ENCODE measurements at regions not wholly inside any gene's neighbourhood (a gene's known extent, or its start where the extent isn't known, plus 50 kb on each side); places are given as distances from the start of the nearest gene placed in this dataset.

DNA sequence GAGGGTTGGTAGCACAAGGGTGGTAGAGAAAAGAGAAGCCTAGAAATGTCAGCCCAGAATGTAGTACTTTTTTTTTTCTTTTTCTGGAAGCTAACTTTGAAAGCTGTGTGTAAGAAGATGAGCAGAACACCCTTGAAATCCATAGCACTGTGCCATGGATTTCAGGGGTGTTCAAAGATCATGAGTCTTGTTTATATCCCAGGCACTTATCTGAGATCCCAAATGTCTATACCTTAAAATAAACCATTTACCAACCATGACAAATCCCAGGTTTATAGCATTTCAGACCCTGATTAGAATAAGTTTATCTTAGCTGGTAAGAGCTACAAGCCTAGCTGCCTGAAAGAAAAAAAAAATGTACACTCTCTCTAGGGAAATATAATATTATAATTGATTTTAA, 389.9 kb upstream of the ANXA10 start:
- TF ChIP-seq, protein P1, sequence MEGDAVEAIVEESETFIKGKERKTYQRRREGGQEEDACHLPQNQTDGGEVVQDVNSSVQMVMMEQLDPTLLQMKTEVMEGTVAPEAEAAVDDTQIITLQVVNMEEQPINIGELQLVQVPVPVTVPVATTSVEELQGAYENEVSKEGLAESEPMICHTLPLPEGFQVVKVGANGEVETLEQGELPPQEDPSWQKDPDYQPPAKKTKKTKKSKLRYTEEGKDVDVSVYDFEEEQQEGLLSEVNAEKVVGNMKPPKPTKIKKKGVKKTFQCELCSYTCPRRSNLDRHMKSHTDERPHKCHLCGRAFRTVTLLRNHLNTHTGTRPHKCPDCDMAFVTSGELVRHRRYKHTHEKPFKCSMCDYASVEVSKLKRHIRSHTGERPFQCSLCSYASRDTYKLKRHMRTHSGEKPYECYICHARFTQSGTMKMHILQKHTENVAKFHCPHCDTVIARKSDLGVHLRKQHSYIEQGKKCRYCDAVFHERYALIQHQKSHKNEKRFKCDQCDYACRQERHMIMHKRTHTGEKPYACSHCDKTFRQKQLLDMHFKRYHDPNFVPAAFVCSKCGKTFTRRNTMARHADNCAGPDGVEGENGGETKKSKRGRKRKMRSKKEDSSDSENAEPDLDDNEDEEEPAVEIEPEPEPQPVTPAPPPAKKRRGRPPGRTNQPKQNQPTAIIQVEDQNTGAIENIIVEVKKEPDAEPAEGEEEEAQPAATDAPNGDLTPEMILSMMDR (IDR thresholded peaks at IDR 0.05; ENCODE audit: low read depth, low read length, missing control alignments) = no peak
- no peak for DNase-seq
- H3K4me3 ChIP-seq (ENCODE audit: low read depth, low read length) = no peak overlapping the region
- in situ Hi-C loops (cut with HindIII; ENCODE audit: low pct_ligation_motif_present, low sequenced_read_pairs) = no loop called here
- H3K27ac ChIP-seq = no peak overlapping the region
- no peaks in the 10 kb centered on the region for H3K27me3 ChIP-seq (replicated peaks)
- no peaks in the 10 kb centered on the region for H3K36me3 ChIP-seq (replicated peaks)

DNA sequence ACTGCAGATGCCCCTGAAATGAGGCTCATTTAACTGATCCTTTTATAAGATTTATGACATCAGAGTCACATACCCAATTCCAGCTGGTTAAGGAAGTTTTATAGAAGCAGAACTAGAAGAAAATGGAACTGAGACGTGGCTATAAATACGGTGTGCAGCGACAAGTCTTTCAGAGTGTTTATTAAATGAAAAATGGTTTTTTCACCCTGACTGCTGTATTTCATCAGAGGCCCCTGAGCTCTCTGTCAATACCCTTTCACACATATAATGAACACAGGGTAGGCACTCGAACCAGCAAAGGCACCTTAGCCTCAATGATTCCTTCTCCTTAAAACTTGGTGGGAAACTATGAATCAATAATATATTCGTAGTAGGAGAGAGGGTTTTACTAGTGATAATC, 380.8 kb upstream of the ANXA10 start:
- Histone ChIP-seq H3K36me3 (replicated peaks) (no peaks in the 10 kb centered on the region), H3K27me3 (replicated peaks) (no peaks in the 10 kb centered on the region), H3K4me3 (ENCODE audit: low read depth, low read length) (no peak overlapping the region), H3K27ac (no peak overlapping the region)
- no peak for DNase-seq
- in situ Hi-C loops (cut with HindIII; ENCODE audit: low pct_ligation_motif_present, low sequenced_read_pairs) = no loop called here
- TF ChIP-seq, protein P1 (IDR thresholded peaks at IDR 0.05; ENCODE audit: low read depth, low read length, missing control alignments) = no peak

DNA sequence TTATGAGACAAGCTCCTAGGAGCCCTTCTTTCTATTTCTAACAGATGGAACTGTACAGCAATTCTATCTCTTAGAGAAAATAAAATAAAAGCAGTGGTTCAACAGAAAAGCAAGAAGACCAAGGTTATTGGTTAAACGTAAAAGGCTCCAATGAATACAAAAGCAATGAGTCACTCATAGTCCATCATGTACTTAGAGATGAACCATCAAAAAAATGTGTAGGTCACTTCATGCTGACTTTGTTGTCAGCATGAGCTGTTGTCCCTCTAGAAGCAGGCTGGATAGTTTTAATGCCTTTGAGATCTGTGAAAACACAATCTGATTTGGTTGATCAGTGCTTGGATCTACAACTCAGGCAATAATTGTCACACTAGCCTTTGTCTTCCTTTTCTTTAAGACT, 378.6 kb upstream of the ANXA10 start:
- H3K27ac ChIP-seq = no peak overlapping the region
- no peak overlapping the region for H3K4me3 ChIP-seq (ENCODE audit: low read depth, low read length)
- no peaks in the 10 kb centered on the region for H3K36me3 ChIP-seq (replicated peaks)
- in situ Hi-C loops (cut with HindIII; ENCODE audit: low pct_ligation_motif_present, low sequenced_read_pairs) = no loop called here
- DNase-seq = peak; percentile 31
- TF ChIP-seq, protein P1 (IDR thresholded peaks at IDR 0.05; ENCODE audit: low read depth, low read length, missing control alignments) = no peak
- no peaks in the 10 kb centered on the region for H3K27me3 ChIP-seq (replicated peaks)

DNA sequence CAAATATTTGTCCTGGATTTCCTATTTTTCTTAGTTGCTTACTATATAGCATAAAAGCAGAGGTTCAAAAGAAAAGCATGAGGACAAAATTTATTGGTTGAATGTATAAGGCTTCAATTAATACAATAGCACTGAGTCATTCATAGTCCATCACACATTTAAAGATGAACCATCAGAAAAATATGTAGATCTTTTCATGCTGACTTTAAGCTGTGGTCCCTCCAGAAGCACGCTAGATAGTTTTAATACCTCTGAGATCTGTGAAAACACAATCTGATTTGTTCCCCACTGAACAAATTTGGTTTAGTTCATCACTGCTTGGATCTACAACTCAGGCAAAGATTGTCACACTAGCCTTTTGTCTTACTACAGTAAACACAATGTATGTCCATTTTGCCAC, 377.2 kb upstream of the ANXA10 start:
- H3K27ac ChIP-seq = no peak overlapping the region
- no peak overlapping the region for H3K4me3 ChIP-seq (ENCODE audit: low read depth, low read length)
- DNase-seq = peak; percentile 11
- H3K36me3 ChIP-seq (replicated peaks) = no peaks in the 10 kb centered on the region
- TF ChIP-seq, protein P1 (IDR thresholded peaks at IDR 0.05; ENCODE audit: low read depth, low read length, missing control alignments) = no peak
- in situ Hi-C loops (cut with HindIII; ENCODE audit: low pct_ligation_motif_present, low sequenced_read_pairs) = no loop called here
- no peaks in the 10 kb centered on the region for H3K27me3 ChIP-seq (replicated peaks)

DNA sequence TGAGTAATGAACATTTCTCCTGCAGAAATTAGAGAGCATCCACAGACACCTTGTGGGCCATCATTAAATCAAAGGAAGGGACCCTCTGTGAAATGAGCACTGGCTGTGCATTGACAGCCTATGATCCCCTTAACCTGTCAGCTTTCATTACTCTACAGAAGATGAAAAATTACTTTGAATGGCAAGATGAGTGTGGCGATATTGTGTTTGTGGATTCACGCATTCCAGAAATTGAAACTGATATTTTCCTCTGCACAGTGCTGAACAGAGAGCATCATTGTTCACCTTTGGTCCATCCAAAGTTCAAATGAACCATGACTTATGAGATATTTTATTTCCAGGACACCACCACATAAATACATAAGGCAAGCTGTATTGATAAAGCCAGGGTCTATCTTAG, 374.8 kb upstream of the ANXA10 start:
- Histone ChIP-seq H3K27ac (no peak overlapping the region), H3K27me3 (replicated peaks) (no peaks in the 10 kb centered on the region), H3K36me3 (replicated peaks) (no peaks in the 10 kb centered on the region), H3K4me3 (ENCODE audit: low read depth, low read length) (no peak overlapping the region)
- in situ Hi-C loops (cut with HindIII; ENCODE audit: low pct_ligation_motif_present, low sequenced_read_pairs) = no loop called here
- DNase-seq = no peak
- TF ChIP-seq, protein P1 (IDR thresholded peaks at IDR 0.05; ENCODE audit: low read depth, low read length, missing control alignments) = no peak

Data from brain microvascular endothelial cell (primary cell).